GM23338 (cell line): ENCODE measurements at regions not wholly inside any gene's neighbourhood (a gene's known extent, or its start where the extent isn't known, plus 50 kb on each side); places are given as distances from the start of the nearest gene placed in this dataset.

Experiments used
- ATAC-seq: fragments of 200-7000 bp; cut with Tn5 transposase; 3 replicates; pipeline ENCODE4 v1.9.1; 2020
- DNase-seq: peaks from one replicate; pipeline ENCODE4 v3.0.0-alpha.2; 2015; ENCODE audit warnings: low spot score
- H2AFZ ChIP-seq: fragments of 200-600 bp; sonication (generic); 2 replicates; pipeline ENCODE4 v1.8.0; 2016; ENCODE audit warnings: antibody characterized with exemption, mild to moderate bottlenecking, moderate library complexity
- H3F3A ChIP-seq: fragments of 200-600 bp; sonication (generic); replicated peaks from 2 replicates; pipeline ENCODE4 v1.8.0; 2017; ENCODE audit warnings: antibody characterized with exemption, mixed run types, low read depth
- H3K27ac ChIP-seq: fragments of 200-600 bp; sonication (generic); 2 replicates; pipeline ENCODE4 v1.6.1; 2016; ENCODE audit warnings: low read depth
- H3K27me3 ChIP-seq: fragments of 200-600 bp; sonication (generic); 2 replicates; pipeline ENCODE4 v1.8.0; 2016; ENCODE audit warnings: mild to moderate bottlenecking, mixed run types, moderate library complexity; ENCODE audit not compliant: insufficient read depth
- H3K36me3 ChIP-seq: fragments of 200-600 bp; sonication (generic); 2 replicates; pipeline ENCODE4 v1.8.0; 2016; ENCODE audit warnings: mild to moderate bottlenecking; ENCODE audit not compliant: insufficient read depth
- H3K4me1 ChIP-seq: fragments of 200-600 bp; sonication (generic); 2 replicates; pipeline ENCODE4 v1.8.0; 2016; ENCODE audit warnings: mild to moderate bottlenecking, moderate library complexity; ENCODE audit not compliant: insufficient read depth
- H3K4me2 ChIP-seq: fragments of 200-600 bp; sonication (generic); 2 replicates; pipeline ENCODE4 v1.7.1; 2017; ENCODE audit warnings: mixed run types
- H3K4me3 ChIP-seq: fragments of 200-600 bp; sonication (generic); 2 replicates; pipeline ENCODE4 v1.6.1; 2016; ENCODE audit warnings: mixed run types
- H3K79me2 ChIP-seq: fragments of 200-600 bp; sonication (generic); replicated peaks from 2 replicates; pipeline ENCODE4 v1.8.0; 2017; ENCODE audit warnings: mild to moderate bottlenecking; ENCODE audit not compliant: insufficient read depth
- H3K9me2 ChIP-seq: fragments of 200-600 bp; sonication (generic); 2 replicates; pipeline ENCODE4 v1.8.0; 2017; ENCODE audit not compliant: insufficient read depth
- H4K20me1 ChIP-seq: fragments of 200-600 bp; sonication (generic); replicated peaks from 2 replicates; pipeline ENCODE4 v1.8.0; 2017; ENCODE audit warnings: mild to moderate bottlenecking; ENCODE audit not compliant: insufficient read depth
- H3K27ac Mint-ChIP-seq: 2 replicates; pipeline ENCODE4 v1.8.0; 2020; ENCODE audit warnings: inconsistent platforms, mild to moderate bottlenecking, moderate library complexity, mixed read lengths
- H3K27me3 Mint-ChIP-seq: 3 replicates; pipeline ENCODE4 v1.8.0; 2022; ENCODE audit warnings: low read depth, mild to moderate bottlenecking, moderate library complexity, mixed read lengths, inconsistent platforms; ENCODE audit not compliant: insufficient read depth, poor library complexity
- H3K36me3 Mint-ChIP-seq: 3 replicates; pipeline ENCODE4 v1.8.0; 2021; ENCODE audit warnings: low read depth, mild to moderate bottlenecking, inconsistent platforms, moderate library complexity, mixed read lengths
- H3K4me1 Mint-ChIP-seq: 3 replicates; pipeline ENCODE4 v1.8.0; 2020; ENCODE audit warnings: mild to moderate bottlenecking, inconsistent platforms, mixed read lengths
- H3K4me3 Mint-ChIP-seq: 3 replicates; pipeline ENCODE4 v1.8.0; 2021; ENCODE audit warnings: moderate library complexity, mild to moderate bottlenecking, inconsistent platforms, mixed read lengths
- H3K9me3 Mint-ChIP-seq: 3 replicates; pipeline ENCODE4 v1.8.0; 2020; ENCODE audit warnings: moderate library complexity, mild to moderate bottlenecking, inconsistent platforms, mixed read lengths
- CREB1 ChIP-seq: fragments of 250-450 bp; sonication (Bioruptor Pico); IDR thresholded peaks from 2 replicates; pipeline ENCODE4 v1.5.0; 2020; ENCODE audit warnings: low read depth, mild to moderate bottlenecking, moderate library complexity
- ETS1 ChIP-seq: IDR thresholded peaks from 2 replicates; pipeline ENCODE4 v1.6.1; 2016; ENCODE audit warnings: antibody characterized with exemption
- EZH2 ChIP-seq: fragments of 200-600 bp; sonication (generic); IDR thresholded peaks from one replicate; pipeline ENCODE4 v1.8.0; 2017; ENCODE audit warnings: antibody characterized with exemption, mild to moderate bottlenecking, low read depth; ENCODE audit not compliant: unreplicated experiment
- EZH2phosphoT487 ChIP-seq: fragments of 200-600 bp; sonication (generic); IDR thresholded peaks from one replicate; pipeline ENCODE4 v1.8.1; 2018; ENCODE audit warnings: antibody characterized with exemption; ENCODE audit not compliant: unreplicated experiment
- JUNB ChIP-seq: IDR thresholded peaks from one replicate; pipeline ENCODE4 v1.6.1; 2016; ENCODE audit warnings: antibody characterized with exemption; ENCODE audit not compliant: unreplicated experiment
- POLR2AphosphoS5 ChIP-seq: IDR thresholded peaks from 2 replicates; pipeline ENCODE4 v1.6.1; 2016; ENCODE audit warnings: antibody characterized with exemption, low read depth
- STAT1 ChIP-seq: IDR thresholded peaks from one replicate; pipeline ENCODE4 v1.6.1; 2016; ENCODE audit warnings: antibody characterized with exemption; ENCODE audit not compliant: unreplicated experiment
- ZNF114 ChIP-seq: fragments of 250-450 bp; sonication (Bioruptor Pico); IDR thresholded peaks from 2 replicates; pipeline ENCODE4 v1.5.0; 2020; ENCODE audit warnings: mild to moderate bottlenecking, moderate library complexity
- ZNF331 ChIP-seq: fragments of 250-450 bp; sonication (Bioruptor Pico); IDR thresholded peaks from 2 replicates; pipeline ENCODE4 v1.5.0; 2020; ENCODE audit warnings: low read depth, mild to moderate bottlenecking, moderate library complexity
- TF ChIP-seq, protein P1 (sequence below): fragments of 250-450 bp; sonication (Bioruptor Pico); IDR thresholded peaks from 2 replicates; pipeline ENCODE4 v1.5.0; 2020; ENCODE audit warnings: mild to moderate bottlenecking, moderate library complexity
- TF ChIP-seq, protein P2 (sequence below): IDR thresholded peaks from one replicate; pipeline ENCODE4 v1.6.1; 2018; ENCODE audit warnings: antibody characterized with exemption; ENCODE audit not compliant: unreplicated experiment

- H3K27me3 Mint-ChIP-seq = peaks cover 33% of the 10 kb centered on the region
- no peaks in the 10 kb centered on the region for H3K36me3 Mint-ChIP-seq
- H3K4me1 ChIP-seq = no peaks in the 10 kb centered on the region
- DNase-seq = no peak
- no peak overlapping the region for H3K4me3 ChIP-seq
- H3K27ac ChIP-seq = no peak overlapping the region
- H3K9me2 ChIP-seq = no peaks in the 10 kb centered on the region
- H3K27me3 ChIP-seq = peaks cover 71% of the 10 kb centered on the region
- no peak for ATAC-seq
- H3F3A ChIP-seq = no peaks in the 10 kb centered on the region
- no peak overlapping the region for H3K4me3 Mint-ChIP-seq
- H3K9me3 Mint-ChIP-seq = no peaks in the 10 kb centered on the region
- TF ChIP-seq JUNB (no peak), POLR2AphosphoS5 (no peak), STAT1 (no peak), CREB1 (CRISPR knock-in tag) (no peak), EZH2phosphoT487 (no peak), ETS1 (no peak), ZNF114 (CRISPR knock-in tag) (no peak), EZH2 (no peak), ZNF331 (CRISPR knock-in tag) (no peak)
- TF ChIP-seq, protein P1, sequence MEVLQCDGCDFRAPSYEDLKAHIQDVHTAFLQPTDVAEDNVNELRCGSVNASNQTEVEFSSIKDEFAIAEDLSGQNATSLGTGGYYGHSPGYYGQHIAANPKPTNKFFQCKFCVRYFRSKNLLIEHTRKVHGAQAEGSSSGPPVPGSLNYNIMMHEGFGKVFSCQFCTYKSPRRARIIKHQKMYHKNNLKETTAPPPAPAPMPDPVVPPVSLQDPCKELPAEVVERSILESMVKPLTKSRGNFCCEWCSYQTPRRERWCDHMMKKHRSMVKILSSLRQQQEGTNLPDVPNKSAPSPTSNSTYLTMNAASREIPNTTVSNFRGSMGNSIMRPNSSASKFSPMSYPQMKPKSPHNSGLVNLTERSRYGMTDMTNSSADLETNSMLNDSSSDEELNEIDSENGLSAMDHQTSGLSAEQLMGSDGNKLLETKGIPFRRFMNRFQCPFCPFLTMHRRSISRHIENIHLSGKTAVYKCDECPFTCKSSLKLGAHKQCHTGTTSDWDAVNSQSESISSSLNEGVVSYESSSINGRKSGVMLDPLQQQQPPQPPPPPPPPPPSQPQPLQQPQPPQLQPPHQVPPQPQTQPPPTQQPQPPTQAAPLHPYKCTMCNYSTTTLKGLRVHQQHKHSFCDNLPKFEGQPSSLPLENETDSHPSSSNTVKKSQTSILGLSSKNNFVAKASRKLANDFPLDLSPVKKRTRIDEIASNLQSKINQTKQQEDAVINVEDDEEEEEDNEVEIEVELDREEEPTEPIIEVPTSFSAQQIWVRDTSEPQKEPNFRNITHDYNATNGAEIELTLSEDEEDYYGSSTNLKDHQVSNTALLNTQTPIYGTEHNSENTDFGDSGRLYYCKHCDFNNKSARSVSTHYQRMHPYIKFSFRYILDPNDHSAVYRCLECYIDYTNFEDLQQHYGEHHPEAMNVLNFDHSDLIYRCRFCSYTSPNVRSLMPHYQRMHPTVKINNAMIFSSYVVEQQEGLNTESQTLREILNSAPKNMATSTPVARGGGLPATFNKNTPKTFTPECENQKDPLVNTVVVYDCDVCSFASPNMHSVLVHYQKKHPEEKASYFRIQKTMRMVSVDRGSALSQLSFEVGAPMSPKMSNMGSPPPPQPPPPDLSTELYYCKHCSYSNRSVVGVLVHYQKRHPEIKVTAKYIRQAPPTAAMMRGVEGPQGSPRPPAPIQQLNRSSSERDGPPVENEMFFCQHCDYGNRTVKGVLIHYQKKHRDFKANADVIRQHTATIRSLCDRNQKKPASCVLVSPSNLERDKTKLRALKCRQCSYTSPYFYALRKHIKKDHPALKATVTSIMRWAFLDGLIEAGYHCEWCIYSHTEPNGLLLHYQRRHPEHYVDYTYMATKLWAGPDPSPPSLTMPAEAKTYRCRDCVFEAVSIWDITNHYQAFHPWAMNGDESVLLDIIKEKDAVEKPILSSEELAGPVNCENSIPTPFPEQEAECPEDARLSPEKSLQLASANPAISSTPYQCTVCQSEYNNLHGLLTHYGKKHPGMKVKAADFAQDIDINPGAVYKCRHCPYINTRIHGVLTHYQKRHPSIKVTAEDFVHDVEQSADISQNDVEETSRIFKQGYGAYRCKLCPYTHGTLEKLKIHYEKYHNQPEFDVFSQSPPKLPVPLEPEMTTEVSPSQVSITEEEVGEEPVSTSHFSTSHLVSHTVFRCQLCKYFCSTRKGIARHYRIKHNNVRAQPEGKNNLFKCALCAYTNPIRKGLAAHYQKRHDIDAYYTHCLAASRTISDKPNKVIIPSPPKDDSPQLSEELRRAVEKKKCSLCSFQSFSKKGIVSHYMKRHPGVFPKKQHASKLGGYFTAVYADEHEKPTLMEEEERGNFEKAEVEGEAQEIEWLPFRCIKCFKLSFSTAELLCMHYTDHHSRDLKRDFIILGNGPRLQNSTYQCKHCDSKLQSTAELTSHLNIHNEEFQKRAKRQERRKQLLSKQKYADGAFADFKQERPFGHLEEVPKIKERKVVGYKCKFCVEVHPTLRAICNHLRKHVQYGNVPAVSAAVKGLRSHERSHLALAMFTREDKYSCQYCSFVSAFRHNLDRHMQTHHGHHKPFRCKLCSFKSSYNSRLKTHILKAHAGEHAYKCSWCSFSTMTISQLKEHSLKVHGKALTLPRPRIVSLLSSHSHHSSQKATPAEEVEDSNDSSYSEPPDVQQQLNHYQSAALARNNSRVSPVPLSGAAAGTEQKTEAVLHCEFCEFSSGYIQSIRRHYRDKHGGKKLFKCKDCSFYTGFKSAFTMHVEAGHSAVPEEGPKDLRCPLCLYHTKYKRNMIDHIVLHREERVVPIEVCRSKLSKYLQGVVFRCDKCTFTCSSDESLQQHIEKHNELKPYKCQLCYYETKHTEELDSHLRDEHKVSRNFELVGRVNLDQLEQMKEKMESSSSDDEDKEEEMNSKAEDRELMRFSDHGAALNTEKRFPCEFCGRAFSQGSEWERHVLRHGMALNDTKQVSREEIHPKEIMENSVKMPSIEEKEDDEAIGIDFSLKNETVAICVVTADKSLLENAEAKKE (CRISPR knock-in tag) = no peak
- TF ChIP-seq, protein P2, sequence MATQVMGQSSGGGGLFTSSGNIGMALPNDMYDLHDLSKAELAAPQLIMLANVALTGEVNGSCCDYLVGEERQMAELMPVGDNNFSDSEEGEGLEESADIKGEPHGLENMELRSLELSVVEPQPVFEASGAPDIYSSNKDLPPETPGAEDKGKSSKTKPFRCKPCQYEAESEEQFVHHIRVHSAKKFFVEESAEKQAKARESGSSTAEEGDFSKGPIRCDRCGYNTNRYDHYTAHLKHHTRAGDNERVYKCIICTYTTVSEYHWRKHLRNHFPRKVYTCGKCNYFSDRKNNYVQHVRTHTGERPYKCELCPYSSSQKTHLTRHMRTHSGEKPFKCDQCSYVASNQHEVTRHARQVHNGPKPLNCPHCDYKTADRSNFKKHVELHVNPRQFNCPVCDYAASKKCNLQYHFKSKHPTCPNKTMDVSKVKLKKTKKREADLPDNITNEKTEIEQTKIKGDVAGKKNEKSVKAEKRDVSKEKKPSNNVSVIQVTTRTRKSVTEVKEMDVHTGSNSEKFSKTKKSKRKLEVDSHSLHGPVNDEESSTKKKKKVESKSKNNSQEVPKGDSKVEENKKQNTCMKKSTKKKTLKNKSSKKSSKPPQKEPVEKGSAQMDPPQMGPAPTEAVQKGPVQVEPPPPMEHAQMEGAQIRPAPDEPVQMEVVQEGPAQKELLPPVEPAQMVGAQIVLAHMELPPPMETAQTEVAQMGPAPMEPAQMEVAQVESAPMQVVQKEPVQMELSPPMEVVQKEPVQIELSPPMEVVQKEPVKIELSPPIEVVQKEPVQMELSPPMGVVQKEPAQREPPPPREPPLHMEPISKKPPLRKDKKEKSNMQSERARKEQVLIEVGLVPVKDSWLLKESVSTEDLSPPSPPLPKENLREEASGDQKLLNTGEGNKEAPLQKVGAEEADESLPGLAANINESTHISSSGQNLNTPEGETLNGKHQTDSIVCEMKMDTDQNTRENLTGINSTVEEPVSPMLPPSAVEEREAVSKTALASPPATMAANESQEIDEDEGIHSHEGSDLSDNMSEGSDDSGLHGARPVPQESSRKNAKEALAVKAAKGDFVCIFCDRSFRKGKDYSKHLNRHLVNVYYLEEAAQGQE = no peak
- H2AFZ ChIP-seq = no peak overlapping the region
- no peaks in the 10 kb centered on the region; the same call in 1 of the 2 replicates for H4K20me1 ChIP-seq
- no peak overlapping the region for H3K27ac Mint-ChIP-seq
- no peaks in the 10 kb centered on the region for H3K79me2 ChIP-seq
- no peaks in the 10 kb centered on the region for H3K36me3 ChIP-seq
- H3K4me2 ChIP-seq = no peak overlapping the region
- no peaks in the 10 kb centered on the region for H3K4me1 Mint-ChIP-seq
These were observed 71.9 kb downstream of the NR2F2 start for GRCh38 chr15:96402403-96402802.
